ENCODE measurements at regions not wholly inside any gene's neighbourhood (a gene's known extent, or its start where the extent isn't known, plus 50 kb on each side); places are given as distances from the start of the nearest gene placed in this dataset.
A peak's percentile ranks its signal among the peaks of the same experiment; 100 is the strongest.

- intact Hi-C loops (cut with micrococcal nuclease), result no loop called here
- ATAC-seq (no peak), DNase-seq (no peak)
Observed at GRCh38 chr17:79317916-79318315, 243.3 kb downstream of the ENGASE start.

- no peak for DNase-seq
- ATAC-seq, result no peak
- intact Hi-C loops (cut with micrococcal nuclease), result no loop called here
Observed at GRCh38 chr17:79316805-79317204, 242.2 kb downstream of the ENGASE start.

GRCh38 chr17:79315358-79316105 is 240.9 kb downstream of the ENGASE start:
- ATAC-seq (no peak), DNase-seq (no peak)
- intact Hi-C loops (cut with micrococcal nuclease), result no loop called here

GRCh38 chr17:79314617-79315357 is 240.2 kb downstream of the ENGASE start:
- intact Hi-C loops (cut with micrococcal nuclease), result no loop called here
- ATAC-seq (no peak), DNase-seq (no peak)

GRCh38 chr17:79311373-79311772 is 236.7 kb downstream of the ENGASE start:
- intact Hi-C loops (cut with micrococcal nuclease), result no loop called here
- ATAC-seq (no peak), DNase-seq (no peak)

- DNase-seq, result peak; percentile 70
- peak; percentile 95 for ATAC-seq
- intact Hi-C loops (cut with micrococcal nuclease), result no loop called here
Observed at GRCh38 chr17:79306424-79307318, 232.0 kb downstream of the ENGASE start.

GRCh38 chr17:79305768-79306423 is 231.3 kb downstream of the ENGASE start:
- peak; percentile 83 for ATAC-seq
- intact Hi-C loops (cut with micrococcal nuclease), result no loop called here
- DNase-seq, result peak; percentile 52

- ATAC-seq (no peak), DNase-seq (no peak)
- intact Hi-C loops (cut with micrococcal nuclease), result no loop called here
Observed at GRCh38 chr17:79305376-79305767, 230.7 kb downstream of the ENGASE start.

- intact Hi-C loops (cut with micrococcal nuclease), result no loop called here
- ATAC-seq (no peak), DNase-seq (no peak)
Observed at GRCh38 chr17:79304884-79305283, 230.3 kb downstream of the ENGASE start.

- intact Hi-C loops (cut with micrococcal nuclease), result no loop called here
- DNase-seq (no peak), ATAC-seq (no peak)
Observed at GRCh38 chr17:79303641-79304205, 229.1 kb downstream of the ENGASE start.

GRCh38 chr17:79301469-79301868 is 226.8 kb downstream of the ENGASE start:
- no peak for DNase-seq
- no peak for ATAC-seq
- intact Hi-C loops (cut with micrococcal nuclease), result no loop called here

GRCh38 chr17:79299349-79299748 is 224.7 kb downstream of the ENGASE start:
- no peak for DNase-seq
- ATAC-seq, result no peak
- intact Hi-C loops (cut with micrococcal nuclease), result no loop called here

GRCh38 chr17:79298799-79299198 is 224.2 kb downstream of the ENGASE start:
- ATAC-seq (no peak), DNase-seq (no peak)
- intact Hi-C loops (cut with micrococcal nuclease), result no loop called here

GRCh38 chr17:79296243-79296642 is 221.6 kb downstream of the ENGASE start:
- no peak for ATAC-seq
- intact Hi-C loops (cut with micrococcal nuclease), result no loop called here
- no peak for DNase-seq

- intact Hi-C loops (cut with micrococcal nuclease), result no loop called here
- no peak for DNase-seq
- ATAC-seq, result no peak
Observed at GRCh38 chr17:79295307-79295706, 220.7 kb downstream of the ENGASE start.

- intact Hi-C loops (cut with micrococcal nuclease), result no loop called here
- DNase-seq (peak; percentile 76), ATAC-seq (peak; percentile 64)
Observed at GRCh38 chr17:79294459-79295071, 219.9 kb downstream of the ENGASE start.

GRCh38 chr17:79292501-79292900 is 217.9 kb downstream of the ENGASE start:
- no peak for DNase-seq
- ATAC-seq, result no peak
- intact Hi-C loops (cut with micrococcal nuclease), result no loop called here

GRCh38 chr17:79291391-79291790 is 216.8 kb downstream of the ENGASE start:
- DNase-seq, result no peak
- no peak for ATAC-seq
- intact Hi-C loops (cut with micrococcal nuclease), result no loop called here

- DNase-seq (no peak), ATAC-seq (no peak)
- intact Hi-C loops (cut with micrococcal nuclease), result no loop called here
Observed at GRCh38 chr17:79290726-79291125, 216.1 kb downstream of the ENGASE start.
